Natural killer cell treated with Interleukin-12 subunit alpha and Interleukin-12 subunit beta and Interleukin-15 and Interleukin-18, amount 100 ng/mL, for 72 hours (primary cell): ENCODE measurements at regions not wholly inside any gene's neighbourhood (a gene's known extent, or its start where the extent isn't known, plus 50 kb on each side); places are given as distances from the start of the nearest gene placed in this dataset.
A peak's percentile ranks its signal among the peaks of the same experiment; 100 is the strongest.

Experiments used
- ATAC-seq, 2 donors: fragments of 150-1000 bp; cut with Tn5 transposase in 1 of 2; sonication (Bioruptor Pico), chemical (Tn5 transposase) in 1 of 2; 2 replicates each; pipeline ENCODE4 v1.10.0; 2021
- DNase-seq: peaks from one replicate; pipeline ENCODE4 v3.0.0; 2022; ENCODE audit warnings: low spot score
- H3K27ac Mint-ChIP-seq, 2 donors: 1 replicate in 1 of 2; 2 replicates in 1 of 2; pipeline ENCODE4 v1.8.0; 2022; ENCODE audit warnings: mixed read lengths in 2 of 2, mild to moderate bottlenecking in 1 of 2, moderate library complexity in 1 of 2
- H3K27me3 Mint-ChIP-seq, 2 donors: 1 replicate in 1 of 2; 2 replicates in 1 of 2; pipeline ENCODE4 v1.8.0; 2022; ENCODE audit warnings: mixed read lengths in 2 of 2
- H3K36me3 Mint-ChIP-seq: one replicate; pipeline ENCODE4 v1.8.0; 2022; ENCODE audit warnings: mixed read lengths
- H3K4me1 Mint-ChIP-seq, 2 donors: 1 replicate in 1 of 2; 2 replicates in 1 of 2; pipeline ENCODE4 v1.8.0; 2022; ENCODE audit warnings: low read depth in 2 of 2, mixed read lengths in 2 of 2, mild to moderate bottlenecking in 1 of 2
- H3K4me3 Mint-ChIP-seq: one replicate; pipeline ENCODE4 v1.8.0; 2022; ENCODE audit warnings: mixed read lengths
- H3K9me3 Mint-ChIP-seq: 2 replicates; pipeline ENCODE4 v1.8.0; 2022; ENCODE audit warnings: mixed read lengths

DNA sequence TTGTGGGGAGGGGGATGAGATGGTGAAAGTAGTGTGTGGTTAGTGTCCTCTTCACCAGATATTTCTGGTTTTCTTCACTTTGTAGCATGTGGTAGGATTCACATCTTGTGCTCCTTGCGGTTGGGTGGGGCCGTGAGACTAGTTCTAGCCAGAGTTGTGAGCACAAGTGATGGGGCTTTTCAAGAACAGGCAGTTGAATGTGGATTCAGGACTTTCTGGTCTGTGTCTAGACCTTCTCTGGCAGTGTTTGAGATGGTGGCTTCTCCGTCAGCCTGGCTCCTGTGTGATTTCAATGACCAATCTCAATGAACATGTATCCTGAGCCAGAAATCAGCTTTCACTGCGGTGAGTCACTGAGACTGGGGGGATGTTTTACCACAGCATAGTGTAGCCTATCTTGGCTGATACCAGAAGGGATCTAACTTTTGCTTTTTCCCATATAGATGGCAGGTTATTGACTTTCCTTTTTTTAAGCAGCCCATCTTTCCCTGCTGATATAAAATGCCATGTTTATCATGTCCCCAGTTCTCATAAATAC lies 82.6 kb downstream of the RPLP1 start:
- DNase-seq (no peak), ATAC-seq (peak; percentile 46 to 48)
- peaks cover 44% of the 10 kb centered on the region in 2 donors for H3K27me3 Mint-ChIP-seq
- H3K4me3 Mint-ChIP-seq, result no peak overlapping the region
- peaks cover 10 to 15% of the 10 kb centered on the region in 2 donors for H3K4me1 Mint-ChIP-seq
- H3K27ac Mint-ChIP-seq, result no peak overlapping the region
- no peaks in the 10 kb centered on the region for H3K9me3 Mint-ChIP-seq
- H3K36me3 Mint-ChIP-seq, result no peaks in the 10 kb centered on the region

DNA sequence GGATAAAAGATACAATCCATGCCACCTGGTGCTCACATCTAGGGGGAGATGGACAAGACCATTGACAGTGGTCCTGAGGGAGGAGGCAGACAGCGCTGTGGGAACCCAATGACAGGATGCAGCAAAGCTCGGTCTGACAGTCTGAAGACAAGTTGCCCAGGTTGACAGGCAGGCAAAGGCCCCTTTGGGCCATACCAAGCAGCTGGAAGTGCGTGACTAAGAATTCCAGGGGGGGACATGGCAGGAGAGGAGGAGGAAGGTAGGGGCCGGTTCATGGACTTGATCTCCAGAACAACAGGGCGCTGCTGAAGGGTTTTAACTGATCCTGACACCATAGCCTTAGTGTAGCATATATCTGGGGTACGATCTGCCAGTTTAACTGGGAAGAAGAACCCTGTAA lies 83.4 kb downstream of the RPLP1 start:
- peaks cover 39 to 41% of the 10 kb centered on the region in 2 donors for H3K27me3 Mint-ChIP-seq
- no peak for DNase-seq
- no peaks in the 10 kb centered on the region for H3K9me3 Mint-ChIP-seq
- H3K27ac Mint-ChIP-seq, result peak overlapping the region in 1 of 2 donors; percentile 51
- H3K4me3 Mint-ChIP-seq, result no peak overlapping the region
- peaks cover 10 to 15% of the 10 kb centered on the region in 2 donors for H3K4me1 Mint-ChIP-seq
- H3K36me3 Mint-ChIP-seq, result no peaks in the 10 kb centered on the region
- ATAC-seq, result no peak

DNA sequence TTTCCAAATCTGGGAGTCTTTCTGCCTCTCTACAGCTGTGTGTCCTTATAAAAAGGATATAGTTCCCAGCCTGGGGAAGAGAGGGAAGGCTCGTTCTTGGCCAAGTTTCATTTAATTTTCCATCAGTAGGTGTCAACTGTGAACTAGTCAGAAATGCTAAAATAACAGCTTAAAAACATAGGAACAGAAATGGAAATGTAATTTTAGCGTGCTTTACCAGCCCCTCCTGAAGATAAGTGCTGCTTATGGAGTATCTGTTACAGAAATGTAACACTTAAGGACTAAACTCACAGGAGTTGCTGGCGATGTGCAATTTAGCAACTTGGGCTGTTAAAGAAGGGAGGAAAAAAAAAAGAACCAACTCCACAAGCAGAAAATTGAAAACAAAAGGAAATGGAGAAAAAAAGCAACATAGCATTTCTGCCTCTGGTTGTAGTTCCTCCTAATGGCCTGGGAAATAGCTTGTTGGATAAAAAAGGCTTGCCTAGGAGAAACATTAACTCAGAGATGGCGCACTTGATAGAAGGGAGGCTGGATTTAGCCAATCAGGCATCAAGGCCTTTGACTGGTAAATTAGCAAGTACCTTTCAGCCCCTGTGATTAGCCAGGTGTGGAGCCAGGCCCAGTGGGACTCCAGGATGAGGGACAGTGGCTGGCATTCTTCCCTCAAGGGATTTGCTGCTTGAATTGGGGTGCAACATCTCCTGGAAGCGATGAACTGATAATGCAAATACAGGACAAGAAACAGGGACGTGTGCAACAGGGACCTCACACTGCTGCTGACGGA lies 84.3 kb downstream of the RPLP1 start:
- Mint-ChIP-seq H3K27me3 (peaks cover 37 to 45% of the 10 kb centered on the region in 2 donors), H3K36me3 (no peaks in the 10 kb centered on the region), H3K27ac (peak overlapping the region in 1 of 2 donors; percentile 51), H3K9me3 (no peaks in the 10 kb centered on the region), H3K4me3 (no peak overlapping the region), H3K4me1 (peaks cover 10 to 15% of the 10 kb centered on the region in 2 donors)
- ATAC-seq, result no peak
- no peak for DNase-seq

DNA sequence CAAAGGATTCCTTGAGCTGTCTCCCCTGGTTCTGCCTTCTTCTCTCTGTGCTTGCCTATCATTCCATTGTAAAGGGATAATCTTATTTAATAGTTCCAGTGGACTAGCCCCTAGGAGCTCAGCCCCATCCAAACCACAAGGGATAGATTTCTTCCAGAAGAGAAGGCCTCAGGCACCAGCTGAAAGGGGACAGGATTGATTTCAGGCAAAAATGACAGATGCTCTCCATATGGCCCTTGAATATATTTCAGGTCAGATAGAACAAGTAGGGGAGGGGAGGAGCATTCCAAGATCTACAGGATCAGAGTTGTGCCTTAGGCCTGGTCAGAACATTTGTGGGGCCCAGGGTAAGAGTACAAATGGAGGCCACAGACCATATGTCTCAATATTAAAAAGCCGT lies 85.3 kb downstream of the RPLP1 start:
- DNase-seq, result no peak
- no peak overlapping the region for H3K4me3 Mint-ChIP-seq
- H3K4me1 Mint-ChIP-seq, result peaks cover 10 to 15% of the 10 kb centered on the region in 2 donors
- no peaks in the 10 kb centered on the region for H3K36me3 Mint-ChIP-seq
- no peak overlapping the region for H3K27ac Mint-ChIP-seq
- no peaks in the 10 kb centered on the region for H3K9me3 Mint-ChIP-seq
- no peak for ATAC-seq
- H3K27me3 Mint-ChIP-seq, result peaks cover 38 to 49% of the 10 kb centered on the region in 2 donors

DNA sequence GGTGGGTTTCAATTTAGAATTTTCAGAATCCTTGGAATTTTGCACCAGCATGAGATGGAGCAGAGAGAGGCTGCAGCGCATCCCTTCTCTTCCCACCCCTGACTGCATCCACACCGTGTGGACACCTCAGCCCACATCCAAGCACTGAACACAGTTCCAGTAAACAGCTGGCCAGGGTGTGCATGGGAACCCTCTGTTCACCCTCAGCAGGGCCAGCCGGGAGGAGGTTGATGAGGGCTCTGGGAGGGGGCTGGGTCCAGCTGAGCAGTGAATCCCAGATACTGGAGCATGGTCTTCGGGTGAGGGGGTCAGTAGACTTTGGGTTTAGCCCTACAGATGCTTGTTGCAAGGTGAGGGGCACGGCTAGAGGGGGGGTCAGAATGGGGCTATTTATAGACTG lies 85.8 kb downstream of the RPLP1 start:
- Mint-ChIP-seq H3K36me3 (no peaks in the 10 kb centered on the region), H3K9me3 (no peaks in the 10 kb centered on the region), H3K27ac (no peak overlapping the region), H3K4me1 (peaks cover 10 to 15% of the 10 kb centered on the region in 2 donors), H3K4me3 (no peak overlapping the region), H3K27me3 (peaks cover 34 to 48% of the 10 kb centered on the region in 2 donors)
- DNase-seq (no peak), ATAC-seq (no peak)

DNA sequence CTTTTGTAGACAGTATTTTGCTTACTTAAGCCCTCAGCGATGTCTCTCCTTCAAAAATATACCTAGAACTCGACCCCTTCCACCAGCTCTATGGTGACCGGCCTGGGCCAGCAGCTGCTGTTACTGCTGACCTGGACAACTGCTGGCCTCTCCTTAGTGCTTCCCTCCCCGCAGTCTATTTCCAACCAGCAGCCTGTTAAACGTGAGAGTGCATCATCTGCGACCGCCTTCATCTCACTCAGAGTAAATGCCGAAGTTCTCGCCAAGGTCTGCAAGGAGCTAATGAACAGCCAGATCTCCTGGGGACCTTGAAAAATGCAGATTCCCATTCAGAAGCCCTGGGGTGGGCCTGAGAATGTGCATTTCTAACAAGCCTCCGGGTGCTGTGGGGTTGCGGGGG lies 86.7 kb downstream of the RPLP1 start:
- ATAC-seq, result no peak
- Mint-ChIP-seq H3K36me3 (no peaks in the 10 kb centered on the region), H3K4me1 (peaks cover 10 to 15% of the 10 kb centered on the region in 2 donors), H3K27ac (no peak overlapping the region), H3K9me3 (no peaks in the 10 kb centered on the region), H3K4me3 (no peak overlapping the region), H3K27me3 (peaks cover 34 to 57% of the 10 kb centered on the region in 2 donors)
- DNase-seq, result no peak

DNA sequence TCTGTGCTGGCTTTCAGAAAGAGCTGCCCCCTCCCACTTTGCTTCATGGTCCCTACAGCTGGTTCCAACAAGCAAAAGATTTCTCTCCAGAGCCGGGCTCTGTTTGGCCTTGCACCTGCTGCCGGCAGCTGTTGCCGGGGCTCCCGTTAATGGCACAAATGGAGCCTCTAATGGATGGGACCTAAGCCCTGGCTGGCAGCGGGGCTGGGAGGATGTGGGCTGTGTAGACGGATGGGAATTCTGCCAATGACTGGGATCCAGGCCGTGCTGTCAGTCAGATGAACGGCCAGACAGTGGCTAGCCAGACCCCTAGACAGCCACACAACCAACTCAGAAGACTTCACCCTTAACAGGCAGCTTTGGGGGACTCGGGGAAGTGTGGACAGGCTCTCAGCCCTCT lies 88.0 kb downstream of the RPLP1 start:
- ATAC-seq, result no peak
- no peaks in the 10 kb centered on the region for H3K9me3 Mint-ChIP-seq
- H3K4me3 Mint-ChIP-seq, result no peak overlapping the region
- H3K27me3 Mint-ChIP-seq, result peaks cover 28 to 52% of the 10 kb centered on the region in 2 donors
- no peak for DNase-seq
- H3K36me3 Mint-ChIP-seq, result no peaks in the 10 kb centered on the region
- peaks cover 3 to 6% of the 10 kb centered on the region in 2 donors for H3K4me1 Mint-ChIP-seq
- H3K27ac Mint-ChIP-seq, result no peak overlapping the region

DNA sequence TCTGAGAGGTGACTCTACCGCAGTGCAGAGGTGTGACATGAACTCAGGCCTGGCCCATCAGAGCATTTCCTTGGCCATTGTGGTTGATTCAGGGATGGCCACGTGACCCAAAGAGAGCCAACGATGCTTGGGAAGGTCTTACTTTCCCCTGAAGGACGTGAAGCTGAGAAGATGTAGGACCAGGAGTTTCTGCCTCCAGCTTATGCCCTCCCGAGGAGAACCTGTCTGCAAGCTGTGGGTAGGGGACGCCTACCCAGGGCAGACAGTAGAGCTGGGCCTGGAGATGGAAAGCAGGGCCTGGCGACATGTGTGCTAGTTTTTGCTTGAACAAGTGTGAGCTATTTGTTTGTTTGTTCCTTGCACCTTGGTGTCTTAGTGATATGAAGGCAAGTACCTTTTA lies 89.4 kb downstream of the RPLP1 start:
- no peaks in the 10 kb centered on the region for H3K36me3 Mint-ChIP-seq
- no peak overlapping the region for H3K4me3 Mint-ChIP-seq
- DNase-seq (no peak), ATAC-seq (no peak)
- H3K4me1 Mint-ChIP-seq, result no peaks in the 10 kb centered on the region
- peaks cover 19 to 38% of the 10 kb centered on the region in 2 donors for H3K27me3 Mint-ChIP-seq
- H3K27ac Mint-ChIP-seq, result no peak overlapping the region
- H3K9me3 Mint-ChIP-seq, result no peaks in the 10 kb centered on the region

DNA sequence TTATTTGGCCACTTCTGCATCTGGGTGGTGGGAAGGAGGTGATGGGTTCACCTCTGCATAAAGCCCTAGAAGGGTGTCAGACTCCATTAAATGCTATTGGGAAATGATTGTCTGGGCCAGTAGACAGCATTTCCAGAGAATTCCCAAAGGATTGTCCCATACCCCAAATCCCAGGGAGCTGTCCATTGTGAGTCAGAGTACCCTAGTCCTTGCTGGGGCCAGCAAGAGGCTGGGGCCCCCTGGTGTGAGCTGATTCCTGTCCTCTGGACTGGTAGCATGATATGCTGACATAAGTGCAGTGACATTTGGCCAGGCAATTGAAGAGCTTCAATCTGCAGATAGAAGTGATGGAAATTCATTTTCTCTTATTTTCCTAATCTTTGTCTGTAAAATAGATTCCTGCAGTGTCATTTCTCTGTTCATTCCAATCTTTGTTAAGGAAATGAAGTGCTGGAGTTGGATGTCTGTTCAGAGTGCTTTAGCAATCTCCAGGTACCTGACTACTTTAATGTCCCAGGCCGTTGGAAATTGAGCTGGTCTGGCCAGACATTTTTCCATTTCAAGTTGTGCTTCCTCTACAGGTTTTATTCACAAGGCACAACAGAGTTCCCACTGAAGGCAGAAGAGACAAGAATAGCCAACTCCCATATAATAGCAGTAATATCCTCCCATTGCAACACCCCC lies 91.2 kb downstream of the RPLP1 start:
- Mint-ChIP-seq H3K36me3 (no peaks in the 10 kb centered on the region), H3K4me1 (no peaks in the 10 kb centered on the region), H3K4me3 (no peak overlapping the region), H3K9me3 (no peaks in the 10 kb centered on the region), H3K27me3 (peaks cover 14 to 35% of the 10 kb centered on the region in 2 donors), H3K27ac (no peak overlapping the region)
- DNase-seq (no peak), ATAC-seq (no peak)

DNA sequence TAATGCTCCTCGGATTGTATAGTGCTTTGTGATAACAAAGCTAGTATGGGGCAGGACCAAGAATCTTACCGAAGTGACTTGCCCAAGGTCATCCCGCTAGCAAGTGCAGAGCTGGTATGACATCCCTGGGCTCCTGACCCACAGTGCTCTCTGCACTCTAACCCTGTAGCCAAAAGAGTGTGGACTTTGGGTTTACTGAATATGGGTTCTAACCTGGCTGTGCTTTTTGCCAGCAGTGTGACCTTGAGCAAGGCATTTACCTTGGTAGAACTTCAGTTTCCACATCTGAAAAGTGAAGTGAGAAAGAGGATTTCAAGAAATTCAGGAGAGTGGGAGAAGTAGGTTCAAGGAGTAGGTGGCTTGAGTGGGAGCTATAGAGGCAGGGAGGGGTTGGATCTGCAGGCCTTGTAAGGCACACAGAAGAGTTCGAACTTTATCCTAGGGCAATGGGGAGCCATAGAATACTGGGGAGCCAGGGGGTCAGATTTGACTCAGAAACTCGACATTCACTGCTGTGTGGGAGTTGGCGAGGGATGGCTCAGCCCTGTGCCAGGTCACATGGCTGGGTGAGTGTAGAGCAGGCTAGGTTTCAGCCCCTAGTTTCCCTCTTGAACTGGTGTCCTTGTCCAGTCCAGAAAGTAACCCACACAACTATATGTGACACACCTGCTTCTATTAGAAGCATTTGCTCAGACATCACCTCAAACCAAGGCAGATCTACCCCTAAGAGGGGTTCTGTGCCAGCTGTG lies 91.9 kb downstream of the RPLP1 start:
- Mint-ChIP-seq H3K4me1 (no peaks in the 10 kb centered on the region), H3K27ac (no peak overlapping the region), H3K36me3 (no peaks in the 10 kb centered on the region), H3K4me3 (no peak overlapping the region), H3K9me3 (no peaks in the 10 kb centered on the region), H3K27me3 (peaks cover 16 to 40% of the 10 kb centered on the region in 2 donors)
- DNase-seq (no peak), ATAC-seq (no peak)

DNA sequence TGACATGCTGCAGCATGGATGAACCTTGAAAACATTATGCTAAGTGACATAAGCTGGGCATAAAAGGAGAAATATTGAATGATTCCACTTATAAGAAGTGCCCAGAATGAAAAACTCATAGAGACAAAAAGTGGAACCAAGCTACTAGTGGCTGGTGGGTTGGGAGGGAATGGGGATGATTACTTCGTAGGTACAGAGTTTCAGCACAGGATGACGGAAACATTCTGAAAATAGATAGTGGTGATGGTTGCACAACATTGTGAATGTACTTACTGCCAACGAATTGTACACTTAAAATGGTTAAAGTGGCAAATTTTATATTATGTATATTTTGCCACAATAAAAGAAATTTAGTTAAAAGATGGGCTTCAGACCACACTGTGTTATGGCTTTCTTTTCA lies 93.6 kb downstream of the RPLP1 start:
- peaks cover 23 to 47% of the 10 kb centered on the region in 2 donors for H3K27me3 Mint-ChIP-seq
- no peak for ATAC-seq
- no peak for DNase-seq
- H3K9me3 Mint-ChIP-seq, result no peaks in the 10 kb centered on the region
- no peak overlapping the region for H3K4me3 Mint-ChIP-seq
- peaks cover 2% of the 10 kb centered on the region for H3K36me3 Mint-ChIP-seq
- no peaks in the 10 kb centered on the region for H3K4me1 Mint-ChIP-seq
- no peak overlapping the region for H3K27ac Mint-ChIP-seq

DNA sequence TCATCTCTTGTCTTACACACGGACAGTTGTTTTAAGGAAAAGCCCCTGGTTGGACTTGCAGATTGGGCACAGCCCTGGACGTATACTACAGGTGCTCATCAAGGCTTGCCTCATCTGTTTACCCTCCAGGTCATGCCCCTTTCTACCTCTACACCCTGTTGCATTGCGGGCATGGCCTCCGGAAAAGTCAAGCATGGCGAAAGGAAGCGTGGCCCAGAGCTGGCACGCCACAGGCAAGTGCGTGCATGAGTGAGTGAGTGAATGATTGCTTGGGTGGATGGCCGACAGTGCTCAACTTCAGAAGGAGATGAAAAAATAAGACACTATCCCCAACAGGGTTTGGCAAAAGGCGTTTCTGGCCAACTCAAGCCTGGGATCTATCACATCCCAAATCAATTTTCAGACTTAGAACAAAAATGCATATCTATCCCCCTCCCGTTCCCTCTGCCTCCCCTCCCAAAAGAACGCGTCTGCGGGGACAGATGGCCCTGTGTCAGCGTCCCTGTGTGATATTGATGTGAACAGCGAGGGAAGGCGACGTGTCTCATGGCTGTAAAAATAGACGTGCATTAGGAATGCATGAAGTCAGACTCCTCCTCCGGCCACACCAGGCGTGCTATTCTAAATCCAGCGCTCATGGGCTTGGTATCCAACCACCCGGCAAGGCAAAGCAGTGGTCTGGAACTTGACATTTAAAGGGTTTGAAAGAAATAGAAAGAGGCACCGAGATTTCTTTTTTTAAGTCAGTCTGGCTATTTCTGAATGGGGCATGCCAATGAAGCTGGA lies 96.0 kb downstream of the RPLP1 start:
- H3K4me3 Mint-ChIP-seq, result no peak overlapping the region
- H3K36me3 Mint-ChIP-seq, result peaks cover 7% of the 10 kb centered on the region
- ATAC-seq (no peak), DNase-seq (no peak)
- H3K9me3 Mint-ChIP-seq, result peaks cover 3% of the 10 kb centered on the region
- H3K27ac Mint-ChIP-seq, result no peak overlapping the region
- peaks cover 7 to 10% of the 10 kb centered on the region in 2 donors for H3K4me1 Mint-ChIP-seq
- peaks cover 22 to 34% of the 10 kb centered on the region in 2 donors for H3K27me3 Mint-ChIP-seq

DNA sequence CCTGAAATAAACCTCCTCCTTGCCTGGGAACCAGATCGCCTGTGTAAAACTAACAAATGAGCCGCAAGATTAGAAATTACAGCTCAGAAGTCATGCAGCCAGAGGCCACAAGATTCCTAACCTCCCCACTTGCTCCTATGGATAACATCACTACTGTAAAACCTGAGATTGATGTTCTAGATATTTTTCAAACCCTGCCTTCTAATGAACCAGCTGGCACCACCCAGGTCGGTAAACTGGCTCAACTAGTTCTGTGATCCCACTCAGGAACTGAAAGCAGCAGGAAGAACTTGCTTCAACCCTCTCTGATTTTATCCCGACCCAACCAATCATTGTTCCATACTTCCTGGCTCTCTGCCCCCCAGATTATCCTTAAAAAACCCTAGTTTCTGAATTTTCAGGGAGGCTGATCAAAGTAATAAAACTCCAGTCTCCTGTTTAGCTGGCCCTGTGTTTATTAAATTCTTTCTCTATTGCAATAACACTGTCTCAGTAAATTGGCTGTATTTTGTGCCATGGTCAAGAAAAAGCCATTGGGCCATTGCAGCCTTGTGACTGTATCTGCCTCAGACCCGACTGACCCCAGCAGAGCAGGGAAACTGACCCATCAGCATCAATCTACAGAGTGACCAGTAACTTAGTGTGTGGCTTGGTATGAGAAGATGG lies 98.9 kb downstream of the RPLP1 start:
- H3K4me1 Mint-ChIP-seq, result peaks cover 7 to 10% of the 10 kb centered on the region in 2 donors
- peaks cover 7% of the 10 kb centered on the region for H3K36me3 Mint-ChIP-seq
- ATAC-seq (no peak), DNase-seq (no peak)
- peaks cover 3% of the 10 kb centered on the region for H3K9me3 Mint-ChIP-seq
- H3K27me3 Mint-ChIP-seq, result peaks cover 22 to 24% of the 10 kb centered on the region in 2 donors
- no peak overlapping the region for H3K4me3 Mint-ChIP-seq
- no peak overlapping the region for H3K27ac Mint-ChIP-seq
